Upper lobe of left lung (tissue), 6 donors: ENCODE measurements at regions not wholly inside any gene's neighbourhood (a gene's known extent, or its start where the extent isn't known, plus 50 kb on each side); places are given as distances from the start of the nearest gene placed in this dataset.

Source experiments
- ATAC-seq, 2 donors: fragments of 200-7000 bp; cut with Tn5 transposase; one replicate each; pipeline ENCODE4 v1.9.1; 2022; ENCODE audit warnings: mild to moderate bottlenecking in 2 of 2, moderate library complexity in 2 of 2; ENCODE audit not compliant: low FRiP score in 2 of 2
- DNase-seq, 2 donors: peaks; one replicate each; pipeline ENCODE4 v3.0.0-alpha.2; 2019 to 2020
- H3K27ac ChIP-seq, 4 donors: fragments of 200-600 bp; sonication (generic); one replicate each; pipeline ENCODE4 v1.5.1; 2016 to 2019
- H3K27me3 ChIP-seq, 4 donors: fragments of 200-600 bp; sonication (generic); one replicate each; pipeline ENCODE4 v1.5.1; 2017 to 2019
- H3K36me3 ChIP-seq, 4 donors: fragments of 200-600 bp; sonication (generic); one replicate each; pipeline ENCODE4 v1.5.1; 2016 to 2019
- H3K4me1 ChIP-seq, 4 donors: fragments of 200-600 bp; sonication (generic); one replicate each; pipeline ENCODE4 v1.5.1; 2018 to 2019
- H3K4me3 ChIP-seq, 4 donors: fragments of 200-600 bp; sonication (generic); one replicate each; pipeline ENCODE4 v1.5.1; 2017 to 2019; ENCODE audit warnings: mild to moderate bottlenecking in 2 of 4, moderate library complexity in 1 of 4
- H3K9me3 ChIP-seq, 4 donors: fragments of 200-600 bp; sonication (generic); one replicate each; pipeline ENCODE4 v1.5.1; 2018 to 2019
- EP300 ChIP-seq, 4 donors: sonication (generic); formaldehyde crosslinking; IDR thresholded peaks; one replicate each; pipeline ENCODE4 v1.5.1; 2017; ENCODE audit warnings: antibody characterized with exemption in 4 of 4, control low read depth in 2 of 4
- POLR2A ChIP-seq, 4 donors: fragments of 450-650 bp; IDR thresholded peaks; one replicate each; pipeline ENCODE4 v1.5.1; 2016 to 2017; ENCODE audit warnings: antibody characterized with exemption in 4 of 4, mild to moderate bottlenecking in 2 of 4
- POLR2AphosphoS5 ChIP-seq, 2 donors: sonication (generic); formaldehyde crosslinking; IDR thresholded peaks; one replicate each; pipeline ENCODE4 v1.5.1; 2017; ENCODE audit warnings: antibody characterized with exemption in 2 of 2
- WGBS, 2 donors: methylation state at CpG; one replicate each; pipeline ENCODE4 v1.1.5; 2017 to 2018; 5-methylcytosine and 5-hydroxymethylcytosine counted together
- TF ChIP-seq, protein P1 (sequence below), 6 experiments: fragments of 450-650 bp in 4 of 6; fragments of 200-600 bp in 2 of 6; sonication (generic) in 2 of 6; IDR thresholded peaks; one replicate each; pipeline ENCODE4 v1.5.1; 2016 to 2019; ENCODE audit warnings: antibody characterized with exemption in 6 of 6
- donor health status: DM: no; HTN: no; CAD: no; lungs with moderate emphysema.
- donor health status: DM: no; HTN: yes; CAD: no; lungs with severe emphysema.

DNA sequence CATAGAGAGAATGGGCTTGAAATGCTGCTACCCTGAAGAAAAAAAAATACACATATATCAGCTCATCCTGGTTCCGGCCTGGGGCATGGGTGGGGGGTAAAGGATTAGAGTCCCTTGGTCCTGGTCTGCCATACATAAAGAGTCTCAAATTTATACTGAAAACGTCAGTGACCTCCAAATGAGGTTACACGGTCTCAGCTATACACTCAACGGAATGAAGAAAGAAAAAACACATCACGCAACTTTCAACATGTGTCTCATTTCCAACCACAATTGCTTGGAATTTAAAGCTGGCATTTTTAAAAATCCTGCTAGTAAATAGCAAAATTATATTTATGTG lies 612.8 kb downstream of the MCTP2 start:
- Histone ChIP-seq H3K36me3 (no peaks in the 10 kb centered on the region), H3K4me3 (peak overlapping the region in 2 of 4 donors; percentile 50 to 54), H3K27me3 (no peaks in the 10 kb centered on the region), H3K9me3 (peaks cover 0 to 9% (median 5%) of the 10 kb centered on the region in 4 donors), H3K4me1 (peaks cover 4 to 13% (median 11%) of the 10 kb centered on the region in 4 donors), H3K27ac (peak overlapping the region in 1 of 4 donors; percentile 80)
- DNase-seq (no peak), ATAC-seq (no peak)
- TF ChIP-seq, protein P1, sequence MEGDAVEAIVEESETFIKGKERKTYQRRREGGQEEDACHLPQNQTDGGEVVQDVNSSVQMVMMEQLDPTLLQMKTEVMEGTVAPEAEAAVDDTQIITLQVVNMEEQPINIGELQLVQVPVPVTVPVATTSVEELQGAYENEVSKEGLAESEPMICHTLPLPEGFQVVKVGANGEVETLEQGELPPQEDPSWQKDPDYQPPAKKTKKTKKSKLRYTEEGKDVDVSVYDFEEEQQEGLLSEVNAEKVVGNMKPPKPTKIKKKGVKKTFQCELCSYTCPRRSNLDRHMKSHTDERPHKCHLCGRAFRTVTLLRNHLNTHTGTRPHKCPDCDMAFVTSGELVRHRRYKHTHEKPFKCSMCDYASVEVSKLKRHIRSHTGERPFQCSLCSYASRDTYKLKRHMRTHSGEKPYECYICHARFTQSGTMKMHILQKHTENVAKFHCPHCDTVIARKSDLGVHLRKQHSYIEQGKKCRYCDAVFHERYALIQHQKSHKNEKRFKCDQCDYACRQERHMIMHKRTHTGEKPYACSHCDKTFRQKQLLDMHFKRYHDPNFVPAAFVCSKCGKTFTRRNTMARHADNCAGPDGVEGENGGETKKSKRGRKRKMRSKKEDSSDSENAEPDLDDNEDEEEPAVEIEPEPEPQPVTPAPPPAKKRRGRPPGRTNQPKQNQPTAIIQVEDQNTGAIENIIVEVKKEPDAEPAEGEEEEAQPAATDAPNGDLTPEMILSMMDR (IDR thresholded peaks at IDR 0.05) = no peak
- TF ChIP-seq EP300 (IDR thresholded peaks at IDR 0.05) = no peak
- TF ChIP-seq POLR2AphosphoS5 (IDR thresholded peaks at IDR 0.05) = no peak
- TF ChIP-seq POLR2A (IDR thresholded peaks at IDR 0.05) = no peak
- WGBS, 2 donors = 17 to 22% methylated on average over 5 of the region's 5 CpGs

DNA sequence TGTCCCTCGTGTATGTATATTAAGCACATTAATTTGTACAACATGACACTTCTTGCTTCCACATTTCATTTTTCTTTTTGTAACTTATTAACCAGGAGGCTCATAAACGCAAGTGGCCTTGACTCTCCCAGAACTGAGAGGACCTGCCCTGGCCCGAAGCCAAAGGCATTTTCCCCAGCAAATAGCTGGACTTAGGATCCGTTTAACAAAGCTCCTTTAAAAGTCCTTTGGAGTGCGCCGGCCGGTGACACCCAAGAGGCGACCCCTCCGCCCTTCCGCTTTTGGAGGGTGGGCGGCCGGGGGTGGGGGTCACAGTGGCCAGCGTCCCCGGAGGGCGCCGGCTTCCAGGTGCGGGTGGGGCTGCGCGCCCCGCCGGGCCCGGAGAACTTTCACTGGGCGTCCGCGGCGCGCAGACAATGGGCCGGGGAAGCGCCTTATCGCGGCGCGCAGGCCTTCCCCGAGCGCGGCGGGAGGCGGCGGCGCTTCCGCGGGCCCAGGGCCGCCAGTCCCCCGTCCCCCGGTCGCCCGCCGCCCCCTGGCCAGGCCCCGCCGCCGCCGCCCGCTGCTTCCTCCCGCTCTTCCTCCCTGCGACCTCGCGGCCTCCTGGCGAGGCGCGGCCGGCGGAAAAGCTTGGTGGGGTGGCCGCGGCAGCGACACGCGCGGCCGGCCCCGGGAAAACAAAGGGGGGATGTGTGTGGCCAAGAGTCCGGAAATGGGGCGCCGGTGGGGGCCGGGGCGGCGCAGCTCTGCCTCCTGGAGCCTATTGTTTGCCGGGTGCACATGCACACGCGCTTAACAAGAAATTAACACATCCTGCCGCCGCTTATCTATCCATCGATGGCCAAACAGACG lies 613.4 kb downstream of the MCTP2 start:
- no peaks in the 10 kb centered on the region for H3K27me3 ChIP-seq
- peaks cover 0 to 9% (median 5%) of the 10 kb centered on the region in 4 donors for H3K9me3 ChIP-seq
- peak; percentile 44 to 81 for ATAC-seq
- no peaks in the 10 kb centered on the region for H3K36me3 ChIP-seq
- WGBS, 2 donors = 3 to 10% methylated on average over 19 to 55 of the region's 83 CpGs
- peaks cover 4 to 13% (median 11%) of the 10 kb centered on the region in 4 donors for H3K4me1 ChIP-seq
- H3K27ac ChIP-seq = peak overlapping the region; percentile 71 to 86 (median 78)
- TF ChIP-seq EP300 (IDR thresholded peaks at IDR 0.05) (peak in 2 of 4 donors; percentile 12 to 17), POLR2AphosphoS5 (IDR thresholded peaks at IDR 0.05) (peak; percentile 55 to 66), POLR2A (IDR thresholded peaks at IDR 0.05) (no peak)
- TF ChIP-seq, protein P1 (IDR thresholded peaks at IDR 0.05) = peak in 2 of 6 experiments; percentile 21 to 42
- DNase-seq = peak; percentile 51 to 91
- H3K4me3 ChIP-seq = peak overlapping the region in 3 of 4 donors; percentile 46 to 54 (median 50)

DNA sequence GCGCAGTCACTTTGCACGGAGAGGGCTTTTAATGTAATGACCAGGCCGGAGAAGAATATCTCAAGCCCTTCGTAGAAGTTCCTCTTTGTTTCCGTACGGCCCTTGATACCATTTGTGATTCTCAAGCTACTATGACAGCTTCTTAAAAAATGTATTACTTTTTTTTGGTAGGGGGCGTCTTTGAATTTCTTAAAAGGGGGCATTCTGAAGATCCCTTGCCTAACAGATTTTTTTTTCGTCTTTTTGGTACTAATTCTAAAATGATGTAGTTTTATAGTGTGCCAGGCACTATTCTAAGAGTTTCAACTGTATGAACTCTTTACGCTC lies 614.0 kb downstream of the MCTP2 start:
- Histone ChIP-seq H3K27ac (peak overlapping the region; percentile 71 to 86 (median 78)), H3K4me1 (peaks cover 4 to 13% (median 11%) of the 10 kb centered on the region in 4 donors), H3K36me3 (no peaks in the 10 kb centered on the region), H3K9me3 (peaks cover 0 to 9% (median 5%) of the 10 kb centered on the region in 4 donors), H3K27me3 (no peaks in the 10 kb centered on the region), H3K4me3 (peak overlapping the region in 3 of 4 donors; percentile 46 to 54 (median 50))
- TF ChIP-seq POLR2A (IDR thresholded peaks at IDR 0.05) (no peak), POLR2AphosphoS5 (IDR thresholded peaks at IDR 0.05) (no peak), EP300 (IDR thresholded peaks at IDR 0.05) (no peak)
- TF ChIP-seq, protein P1 (IDR thresholded peaks at IDR 0.05) = no peak
- WGBS, 2 donors = 13 to 23% methylated on average over 9 of the region's 9 CpGs
- DNase-seq = no peak
- no peak for ATAC-seq

DNA sequence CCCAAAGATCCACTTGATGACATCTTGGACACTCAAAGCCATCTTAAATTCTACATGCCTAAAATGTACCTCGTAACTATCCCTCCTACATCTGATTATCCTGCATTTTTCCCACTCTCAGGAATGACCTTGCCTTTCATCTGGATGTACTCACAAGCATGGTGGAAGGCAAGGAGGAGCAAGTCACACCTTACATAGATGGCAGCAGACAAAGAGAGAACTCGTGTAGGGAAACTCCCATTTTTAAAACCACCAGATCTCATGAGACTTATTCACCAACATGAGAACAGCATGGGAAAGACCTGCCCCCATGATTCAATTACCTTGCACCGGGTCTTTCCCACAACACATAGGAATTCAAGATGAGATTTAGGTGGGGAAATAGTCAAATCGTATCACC lies 616.0 kb downstream of the MCTP2 start:
- Histone ChIP-seq H3K27ac (no peak overlapping the region), H3K9me3 (no peaks in the 10 kb centered on the region), H3K4me1 (peaks cover 4 to 13% (median 11%) of the 10 kb centered on the region in 4 donors), H3K4me3 (no peak overlapping the region), H3K27me3 (no peaks in the 10 kb centered on the region), H3K36me3 (no peaks in the 10 kb centered on the region)
- TF ChIP-seq POLR2AphosphoS5 (IDR thresholded peaks at IDR 0.05) (no peak), EP300 (IDR thresholded peaks at IDR 0.05) (no peak), POLR2A (IDR thresholded peaks at IDR 0.05) (no peak)
- TF ChIP-seq, protein P1 (IDR thresholded peaks at IDR 0.05) = no peak
- WGBS, 2 donors = 88 to 93% methylated on average over 4 of the region's 4 CpGs
- ATAC-seq (no peak), DNase-seq (no peak)
